OCI-LY3 (cell line): ENCODE measurements at regions not wholly inside any gene's neighbourhood (a gene's known extent, or its start where the extent isn't known, plus 50 kb on each side); places are given as distances from the start of the nearest gene placed in this dataset.

Experiments used
- H2AFZ ChIP-seq: fragments of 200-600, 300-600 bp; shearing (Covaris generic); 2 replicates; pipeline ENCODE4 v1.6.0; 2014; ENCODE audit warnings: antibody characterized with exemption, low read depth, low read length
- H3K27ac ChIP-seq: fragments of 200-600, 300-600 bp; sonication (generic); 2 replicates; pipeline ENCODE4 v1.5.1; 2014; ENCODE audit warnings: mild to moderate bottlenecking, low read length, moderate library complexity, mixed read lengths
- H3K27me3 ChIP-seq: fragments of 200-600, 300-600 bp; sonication (generic); 2 replicates; pipeline ENCODE4 v1.6.1; 2014; ENCODE audit warnings: low read depth, low read length, mixed read lengths
- H3K36me3 ChIP-seq: fragments of 200-600, 300-600 bp; sonication (generic); replicated peaks from 2 replicates; pipeline ENCODE3; 2014; ENCODE audit warnings: low read depth, low read length, mixed read lengths
- H3K4me1 ChIP-seq: fragments of 300-600, 200-600 bp; sonication (generic); 2 replicates; pipeline ENCODE4 v1.6.1; 2014; ENCODE audit warnings: low read length, mixed read lengths
- H3K4me2 ChIP-seq: fragments of 200-600, 300-600 bp; sonication (generic); 2 replicates; pipeline ENCODE4 v1.6.1; 2014; ENCODE audit warnings: low read length, mixed read lengths
- H3K4me3 ChIP-seq: fragments of 300-600, 200-600 bp; sonication (generic); 2 replicates; pipeline ENCODE4 v1.5.1; 2014; ENCODE audit warnings: antibody characterized with exemption, mild to moderate bottlenecking, low read length, moderate library complexity
- H3K79me2 ChIP-seq: fragments of 300-600, 200-600 bp; shearing (Covaris generic); 2 replicates; pipeline ENCODE4 v1.6.1; 2014; ENCODE audit warnings: mild to moderate bottlenecking, low read length, mixed read lengths
- H3K9ac ChIP-seq: fragments of 300-600, 200-600 bp; shearing (Covaris generic); 2 replicates; pipeline ENCODE4 v1.6.0; 2014; ENCODE audit warnings: mild to moderate bottlenecking, low read length, moderate library complexity
- H3K9me3 ChIP-seq: fragments of 200-600, 300-600 bp; shearing (Covaris generic); 2 replicates; pipeline ENCODE4 v1.6.1; 2014; ENCODE audit warnings: low read length, mixed read lengths; ENCODE audit not compliant: insufficient read depth
- H4K20me1 ChIP-seq: fragments of 200-600, 300-600 bp; sonication (generic); 2 replicates; pipeline ENCODE4 v1.6.1; 2016; ENCODE audit warnings: low read length, mixed read lengths; ENCODE audit not compliant: insufficient read depth
- CTCF ChIP-seq: fragments of 200-600, 300-600 bp; sonication (generic); IDR thresholded peaks from 2 replicates; pipeline ENCODE4 v1.5.1; 2014; ENCODE audit warnings: antibody characterized with exemption, low read length, low read depth
- EZH2phosphoT487 ChIP-seq: fragments of 200-600 bp; shearing (Covaris generic); IDR thresholded peaks from 2 replicates; pipeline ENCODE4 v1.6.1; 2018; ENCODE audit warnings: antibody characterized with exemption, mixed run types, low read depth

GRCh38 chr4:135122457-135122856, 920.9 kb upstream of the PABPC4L start:
- H2AFZ ChIP-seq = no peak overlapping the region
- no peak overlapping the region for H3K4me2 ChIP-seq
- no peaks in the 10 kb centered on the region for H3K9me3 ChIP-seq
- no peak overlapping the region for H3K9ac ChIP-seq
- no peaks in the 10 kb centered on the region for H3K36me3 ChIP-seq
- TF ChIP-seq EZH2phosphoT487 (no peak), CTCF (no peak)
- no peak overlapping the region for H3K27ac ChIP-seq
- no peaks in the 10 kb centered on the region for H3K79me2 ChIP-seq
- no peak overlapping the region for H3K4me3 ChIP-seq
- no peaks in the 10 kb centered on the region for H3K4me1 ChIP-seq
- H4K20me1 ChIP-seq = no peaks in the 10 kb centered on the region
- H3K27me3 ChIP-seq = no peaks in the 10 kb centered on the region

GRCh38 chr4:135120195-135120594, 918.6 kb upstream of the PABPC4L start:
- H2AFZ ChIP-seq = no peak overlapping the region
- no peaks in the 10 kb centered on the region for H3K79me2 ChIP-seq
- H3K36me3 ChIP-seq = no peaks in the 10 kb centered on the region
- no peak overlapping the region for H3K4me2 ChIP-seq
- TF ChIP-seq CTCF (no peak), EZH2phosphoT487 (no peak)
- no peaks in the 10 kb centered on the region for H3K9me3 ChIP-seq
- no peak overlapping the region for H3K4me3 ChIP-seq
- H3K27me3 ChIP-seq = no peaks in the 10 kb centered on the region
- H3K27ac ChIP-seq = no peak overlapping the region
- no peaks in the 10 kb centered on the region for H4K20me1 ChIP-seq
- no peaks in the 10 kb centered on the region for H3K4me1 ChIP-seq
- H3K9ac ChIP-seq = no peak overlapping the region

- Histone ChIP-seq H2AFZ (no peak overlapping the region), H3K9ac (no peak overlapping the region), H4K20me1 (no peaks in the 10 kb centered on the region), H3K4me1 (no peaks in the 10 kb centered on the region), H3K4me3 (no peak overlapping the region), H3K9me3 (no peaks in the 10 kb centered on the region), H3K4me2 (no peak overlapping the region), H3K79me2 (no peaks in the 10 kb centered on the region), H3K27me3 (no peaks in the 10 kb centered on the region), H3K27ac (no peak overlapping the region), H3K36me3 (no peaks in the 10 kb centered on the region)
- TF ChIP-seq CTCF (no peak), EZH2phosphoT487 (no peak)
These were observed 912.5 kb upstream of the PABPC4L start for GRCh38 chr4:135114079-135114478.

GRCh38 chr4:135098061-135098460, 896.5 kb upstream of the PABPC4L start:
- no peaks in the 10 kb centered on the region for H4K20me1 ChIP-seq
- H3K27me3 ChIP-seq = no peaks in the 10 kb centered on the region
- H3K27ac ChIP-seq = no peak overlapping the region
- no peaks in the 10 kb centered on the region for H3K36me3 ChIP-seq
- TF ChIP-seq EZH2phosphoT487 (no peak), CTCF (no peak)
- no peak overlapping the region for H3K9ac ChIP-seq
- H3K79me2 ChIP-seq = no peaks in the 10 kb centered on the region
- H3K9me3 ChIP-seq = no peaks in the 10 kb centered on the region
- H3K4me3 ChIP-seq = no peak overlapping the region
- no peak overlapping the region for H3K4me2 ChIP-seq
- H3K4me1 ChIP-seq = no peaks in the 10 kb centered on the region
- peak overlapping the region; percentile 58; the same call in 1 of the 2 replicates for H2AFZ ChIP-seq
